GM19455 (cell line): ENCODE measurements at regions not wholly inside any gene's neighbourhood (a gene's known extent, or its start where the extent isn't known, plus 50 kb on each side); places are given as distances from the start of the nearest gene placed in this dataset.
A peak's percentile ranks its signal among the peaks of the same experiment; 100 is the strongest.
"Not testable (repeated sequence)": the region's sequence is repeated elsewhere in the genome, so short reads cannot be mapped to it uniquely, and the experiment has no call there.

Source experiments
- ATAC-seq: cut with Tn5 transposase; IDR thresholded peaks from one replicate; pipeline ENCODE4 v1.9.1; 2021; ENCODE audit not compliant: unreplicated experiment

DNA sequence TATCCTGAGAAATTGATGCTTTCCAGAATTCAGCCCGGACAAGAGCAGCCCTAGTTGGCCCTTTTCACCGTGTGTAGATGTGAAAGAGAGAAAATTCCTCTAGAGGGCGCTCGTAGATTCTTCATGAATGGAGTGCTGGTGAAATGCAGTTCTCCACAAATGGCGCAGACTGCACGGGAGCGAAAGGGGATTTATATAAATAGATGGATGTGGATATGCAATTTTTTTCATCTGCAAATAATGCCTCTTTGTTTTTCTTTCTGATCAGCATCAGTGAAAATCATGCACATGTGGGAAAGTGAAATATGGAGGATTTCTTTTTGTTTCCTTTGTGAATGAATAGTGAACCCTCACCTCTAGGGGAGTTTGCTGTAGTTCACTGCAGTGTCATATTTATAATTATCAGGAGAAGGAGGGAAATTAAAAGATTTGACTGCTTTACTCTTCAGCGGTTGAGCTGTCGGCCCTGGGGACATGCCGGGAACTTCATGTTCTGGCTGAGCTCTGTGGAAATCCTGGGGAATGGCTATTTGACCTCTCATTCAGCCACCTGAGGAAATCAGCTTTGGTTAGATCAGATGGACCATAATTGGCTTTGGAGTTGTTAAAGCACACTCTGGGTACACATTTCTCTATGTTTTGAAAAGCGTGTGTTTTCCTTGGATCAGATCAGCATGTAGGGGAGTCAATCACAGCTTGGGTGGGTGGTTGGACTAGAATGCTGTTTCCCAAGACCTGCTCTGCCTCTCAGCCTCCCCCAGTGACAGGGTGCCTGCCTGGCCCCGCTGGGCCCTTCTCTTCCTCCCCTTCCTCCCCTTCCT lies 115.0 kb upstream of the SHISA3 start:
- peak; percentile 85 for ATAC-seq

DNA sequence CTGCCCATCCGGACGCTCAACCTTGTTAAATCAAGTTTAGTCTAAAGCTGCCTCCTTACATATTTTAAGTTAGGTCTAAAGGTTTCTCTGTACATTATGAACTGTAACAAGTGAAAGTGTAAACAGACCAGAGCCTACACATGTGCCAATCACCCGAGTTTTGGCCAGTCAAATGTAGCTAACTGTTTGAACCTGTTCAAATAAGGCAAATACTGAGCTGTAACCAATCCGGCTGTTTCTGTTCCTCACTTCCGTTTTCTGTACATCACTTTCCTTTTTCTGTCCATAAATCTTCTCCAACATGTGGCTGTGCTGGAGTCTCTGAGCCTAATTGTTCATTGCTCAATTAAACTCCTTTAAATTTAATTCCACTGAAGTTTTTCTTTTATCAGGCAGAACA lies 113.3 kb upstream of the SHISA3 start:
- ATAC-seq, result no peak

DNA sequence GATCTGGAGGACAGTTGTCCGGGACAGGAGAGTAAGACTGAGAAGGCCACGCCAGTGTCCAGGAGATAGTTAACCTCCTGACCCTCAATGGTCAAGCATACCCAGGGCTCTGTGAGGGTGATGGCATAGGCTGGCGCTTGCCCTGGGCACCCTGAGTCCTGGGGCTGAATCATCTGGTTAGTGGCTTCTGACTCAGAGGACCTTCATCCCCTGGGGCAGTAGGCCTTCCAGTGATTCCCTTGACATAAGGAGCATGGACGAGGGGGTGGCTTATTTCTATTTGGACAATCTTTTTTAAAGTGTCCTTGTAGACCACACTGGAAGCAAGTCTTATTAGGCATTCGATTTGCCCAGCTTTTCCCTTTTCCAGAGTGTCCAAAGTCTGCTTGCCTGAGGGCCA lies 108.4 kb upstream of the SHISA3 start:
- ATAC-seq, result not testable (repeated sequence)

DNA sequence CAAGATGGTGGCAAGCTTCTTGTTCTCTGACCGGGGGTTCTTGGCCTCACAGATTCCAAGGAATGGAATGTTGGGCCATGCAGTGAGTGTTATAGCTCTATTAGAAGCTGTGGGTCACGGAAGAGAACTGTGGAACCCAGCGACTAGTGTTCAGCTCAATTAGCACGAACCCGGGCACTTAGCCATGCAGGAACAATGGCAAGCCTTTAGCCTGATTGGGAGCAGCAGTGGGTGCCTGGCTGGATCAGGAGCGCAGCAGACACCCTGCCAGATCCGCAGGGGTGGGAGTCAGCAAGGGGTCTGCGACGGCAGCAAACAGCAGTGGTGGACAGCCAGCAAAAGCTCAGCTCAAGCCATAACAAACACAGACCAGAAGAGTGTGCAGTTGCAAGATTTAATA lies 105.1 kb upstream of the SHISA3 start:
- not testable (repeated sequence) for ATAC-seq

DNA sequence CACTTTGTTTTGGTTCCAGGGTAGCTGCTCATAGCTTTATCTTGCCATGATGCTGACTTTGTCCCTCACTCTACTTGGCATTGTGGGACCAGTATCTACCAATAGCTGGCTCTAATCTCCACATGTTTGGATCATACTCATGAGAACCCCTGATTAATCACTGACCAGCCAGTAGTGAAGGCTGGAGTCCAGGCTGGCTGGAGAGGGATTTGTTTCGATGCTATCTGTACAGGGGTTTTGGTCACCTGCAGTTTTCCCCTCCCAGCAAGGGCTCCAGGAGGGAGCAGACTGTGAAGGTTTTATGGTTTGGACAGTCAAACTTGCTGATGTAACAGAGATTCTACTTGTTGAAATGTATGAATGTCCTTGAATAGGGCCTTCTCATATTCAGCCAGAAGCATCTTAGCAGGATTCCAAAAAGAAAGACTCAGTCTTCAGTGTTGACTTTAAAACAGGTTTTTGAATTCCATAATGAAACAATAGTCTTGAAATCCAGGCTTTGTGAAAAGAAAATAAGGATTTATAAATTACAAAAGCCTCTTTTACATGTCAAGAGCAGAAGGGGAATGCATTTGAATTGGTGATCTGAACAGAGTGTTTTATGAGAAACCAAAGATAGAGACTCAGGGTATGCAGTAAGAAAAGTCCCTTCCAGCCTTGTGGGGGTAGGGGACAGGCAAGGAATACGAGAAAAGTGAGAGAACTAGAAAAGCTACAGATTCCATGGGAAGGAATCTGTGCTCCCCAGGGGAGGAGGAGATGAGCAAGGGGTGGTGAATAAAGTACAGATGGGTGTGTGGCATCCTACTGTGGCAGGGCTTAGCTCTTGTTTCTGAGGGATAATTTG lies 103.1 kb upstream of the SHISA3 start:
- no peak for ATAC-seq

DNA sequence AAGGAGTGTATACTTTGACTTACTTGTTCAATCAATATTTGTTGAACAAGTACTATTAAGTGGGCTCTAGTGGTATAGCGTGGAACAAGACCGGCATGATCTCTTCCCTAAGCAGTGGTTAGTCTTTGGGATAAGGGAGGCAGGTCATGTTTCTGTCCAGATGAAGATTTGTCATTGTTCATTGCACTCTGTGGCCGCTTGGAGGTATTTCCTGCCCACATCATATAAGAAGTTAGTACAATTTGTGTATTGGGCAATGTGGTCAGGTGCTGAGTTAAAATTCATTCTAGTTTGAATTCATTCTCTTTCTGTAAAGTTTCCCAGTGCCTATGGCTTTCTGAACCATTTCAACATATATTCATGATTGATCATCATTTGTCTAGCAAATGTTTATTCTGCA lies 101.1 kb upstream of the SHISA3 start:
- no peak for ATAC-seq

DNA sequence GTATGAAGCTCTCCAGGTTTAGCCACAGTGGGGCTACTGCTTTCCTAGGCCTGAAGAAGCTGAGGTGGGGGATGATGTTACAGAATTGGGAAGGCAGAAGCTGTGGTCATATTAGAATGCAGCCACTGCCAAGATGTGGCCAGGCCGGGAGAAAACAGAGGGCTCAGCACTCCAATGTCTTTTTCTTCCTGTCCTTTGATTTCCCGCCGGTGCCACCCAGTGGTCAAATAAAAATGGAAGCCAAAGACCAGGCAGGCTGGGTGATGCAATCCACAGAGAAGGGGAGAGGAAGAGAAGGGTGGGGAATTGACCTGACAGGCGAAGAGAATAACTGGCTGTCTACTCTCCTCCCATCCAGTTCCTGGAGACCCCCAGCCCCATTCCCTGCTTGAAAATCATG lies 94.9 kb upstream of the SHISA3 start:
- ATAC-seq, result no peak

DNA sequence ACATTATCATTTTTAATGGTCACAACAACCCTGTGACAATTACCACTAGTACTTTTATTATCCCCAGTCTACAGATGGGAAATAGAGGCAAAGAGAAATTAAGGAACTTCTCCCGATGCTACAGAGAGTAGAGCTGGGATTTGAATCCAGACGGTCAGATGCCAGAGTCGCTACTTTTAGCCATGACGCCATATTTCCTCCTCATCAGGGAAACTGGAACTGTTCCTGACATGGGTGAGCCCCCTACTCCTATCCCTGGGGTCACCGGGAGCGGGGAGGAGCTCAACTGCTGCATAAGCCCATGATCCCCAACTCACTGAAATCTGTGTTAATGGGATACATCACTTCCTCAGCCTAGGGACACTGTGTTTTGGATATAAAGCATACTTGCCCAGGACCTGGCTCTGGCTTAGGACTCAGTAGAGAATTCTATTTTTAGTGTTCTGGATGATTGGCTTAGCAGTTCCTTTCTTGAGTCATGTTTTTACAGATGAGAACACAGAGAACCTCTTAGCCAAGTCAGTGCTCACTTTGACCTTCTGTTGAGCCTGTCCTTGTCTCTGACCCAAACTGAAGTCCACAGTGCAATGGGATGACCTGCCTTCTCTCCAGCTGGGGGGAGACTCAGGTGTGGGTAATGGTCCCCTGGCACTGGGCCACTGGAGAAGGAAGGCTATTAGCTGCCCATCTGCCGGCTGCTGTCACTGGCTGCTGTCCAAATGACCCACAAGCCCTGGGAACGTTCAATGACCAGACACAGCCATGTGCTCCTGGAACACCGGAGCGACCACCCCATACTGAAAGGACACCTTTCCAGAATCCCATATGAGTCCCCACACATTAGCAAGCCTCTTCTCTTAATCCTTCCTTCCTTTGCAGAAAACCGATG lies 90.8 kb upstream of the SHISA3 start:
- ATAC-seq, result no peak

DNA sequence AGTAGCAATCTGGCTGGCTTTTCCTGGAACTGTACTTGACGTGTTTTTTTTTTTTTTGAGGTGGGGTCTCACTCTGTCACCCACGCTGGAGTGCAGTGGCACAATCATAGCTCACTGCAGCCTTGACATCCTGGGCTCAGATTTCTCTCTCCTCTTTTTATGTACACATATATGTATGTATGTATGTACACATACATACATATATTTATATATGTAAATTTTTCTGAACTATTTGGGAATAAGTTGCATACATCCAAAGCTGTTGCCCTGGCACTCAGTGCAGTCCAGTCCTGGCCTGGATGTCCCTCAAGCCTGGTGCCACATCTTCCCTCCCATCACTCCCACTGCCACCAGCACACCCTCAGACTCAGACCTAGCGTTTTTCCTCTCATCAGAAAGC lies 89.0 kb upstream of the SHISA3 start:
- ATAC-seq, result no peak

DNA sequence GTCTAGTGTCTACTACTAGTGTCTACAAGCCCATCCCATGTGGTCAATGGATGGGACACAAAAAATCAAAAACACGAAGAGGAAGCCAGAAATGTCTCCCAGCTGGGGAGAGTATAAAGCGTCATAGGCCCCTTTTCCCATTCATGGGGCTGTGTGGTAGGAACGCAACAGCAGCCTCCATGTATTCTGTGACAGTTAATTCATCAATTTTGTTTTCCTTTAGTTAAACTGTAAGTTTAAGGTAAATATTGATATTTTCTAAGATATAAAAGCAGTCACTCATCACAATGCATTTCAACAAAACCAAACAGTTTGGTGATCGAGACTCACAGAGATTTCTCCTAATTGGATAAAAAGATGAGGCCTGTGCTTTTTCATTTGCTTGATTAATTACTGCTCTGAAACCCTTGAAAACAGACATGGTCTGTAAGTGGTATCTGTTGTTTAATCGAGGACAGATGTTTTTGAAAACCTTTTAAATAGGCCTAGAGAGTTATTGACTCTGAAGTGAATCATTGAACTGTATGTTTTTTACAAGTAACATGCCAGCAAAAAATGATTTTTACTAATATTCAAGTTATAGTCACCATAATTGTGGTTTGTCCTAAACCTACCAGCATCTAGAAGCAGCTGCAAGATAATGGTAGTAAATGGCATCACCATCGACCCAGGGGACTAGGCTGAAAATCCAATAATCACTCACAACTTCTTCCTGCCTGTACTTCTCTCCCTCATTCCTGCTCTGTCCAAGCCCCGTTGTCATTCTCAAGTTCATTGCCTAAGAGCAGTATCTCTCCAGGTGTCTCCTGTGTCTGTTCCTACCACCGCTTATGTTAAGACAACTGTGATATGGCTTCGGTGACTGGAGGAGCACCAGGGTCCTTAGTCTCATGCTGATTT lies 87.7 kb upstream of the SHISA3 start:
- no peak for ATAC-seq

DNA sequence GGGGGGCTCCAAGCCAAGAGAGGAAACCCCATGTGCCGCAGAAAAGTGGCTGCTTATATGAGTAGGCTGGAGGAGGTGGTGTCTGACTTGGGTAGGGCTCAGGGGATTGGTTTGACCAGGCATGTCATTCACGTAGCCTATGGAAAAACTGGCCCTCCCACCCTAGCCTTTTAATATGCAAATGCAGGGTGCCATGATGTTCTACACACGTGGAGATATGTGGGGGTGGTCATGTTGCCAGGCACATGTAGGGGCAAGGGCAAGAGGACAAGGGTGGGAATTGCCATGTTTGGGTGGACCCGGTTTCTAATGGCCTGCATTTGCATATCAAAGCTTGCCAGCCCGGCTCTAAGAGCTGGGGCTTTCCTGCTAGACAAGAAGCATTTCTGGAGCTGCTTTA lies 86.9 kb upstream of the SHISA3 start:
- ATAC-seq, result no peak

DNA sequence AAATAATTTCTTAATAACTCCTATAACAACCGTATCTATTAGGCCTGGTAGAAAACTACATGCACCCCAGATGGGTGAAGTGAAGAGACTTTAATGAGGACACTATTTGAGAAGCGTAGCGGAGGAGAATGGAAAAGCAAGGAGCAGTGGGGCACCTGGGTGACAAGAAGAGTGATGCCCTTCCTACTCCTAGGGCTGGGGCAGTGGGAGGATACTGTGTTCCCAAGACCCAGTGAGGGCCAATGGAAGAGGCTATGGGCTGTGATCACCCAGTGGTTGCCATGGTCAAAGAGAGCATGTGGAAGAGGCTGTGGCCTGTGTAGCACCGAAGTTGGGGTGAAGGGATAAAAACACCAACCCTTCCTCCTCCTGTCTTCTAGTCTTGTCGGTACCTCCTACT lies 86.5 kb upstream of the SHISA3 start:
- ATAC-seq, result no peak

DNA sequence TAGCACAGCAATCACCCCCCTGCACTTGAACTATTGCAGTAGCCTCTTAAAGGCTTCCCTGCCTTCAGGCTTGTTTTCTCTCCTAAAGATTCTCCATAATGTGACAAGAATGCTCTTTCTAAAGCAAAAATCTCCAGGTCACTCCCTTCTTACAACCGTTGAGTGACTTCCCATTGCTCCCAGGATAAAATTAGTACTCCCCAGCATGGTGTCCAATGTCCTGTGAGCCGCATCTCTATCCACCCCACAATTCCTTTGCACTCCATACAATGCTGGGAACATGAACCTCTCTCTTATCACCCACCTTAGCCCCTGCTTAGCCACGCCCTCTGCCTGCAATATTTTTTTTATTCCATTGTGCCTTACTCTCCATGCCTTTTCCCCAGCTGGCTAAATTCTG lies 85.7 kb upstream of the SHISA3 start:
- ATAC-seq, result no peak

DNA sequence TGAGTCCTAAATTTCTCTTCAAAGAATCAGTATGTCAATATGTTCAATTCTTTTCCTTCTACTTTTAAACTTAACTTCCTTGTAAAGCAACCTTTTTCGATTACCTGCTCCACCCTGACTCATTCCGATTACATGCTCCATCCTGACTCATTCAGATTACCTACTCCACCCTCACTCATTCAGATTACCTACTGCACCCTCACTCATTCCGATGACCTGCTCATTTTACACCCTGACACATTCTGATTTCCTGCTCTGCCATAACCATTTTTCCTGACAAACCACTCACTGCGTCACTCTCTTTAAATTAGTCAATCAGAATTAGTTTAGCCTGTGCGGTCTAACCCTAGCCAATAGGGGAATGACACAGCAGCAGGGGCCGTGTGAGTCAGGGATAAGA lies 83.9 kb upstream of the SHISA3 start:
- ATAC-seq, result not testable (repeated sequence)

DNA sequence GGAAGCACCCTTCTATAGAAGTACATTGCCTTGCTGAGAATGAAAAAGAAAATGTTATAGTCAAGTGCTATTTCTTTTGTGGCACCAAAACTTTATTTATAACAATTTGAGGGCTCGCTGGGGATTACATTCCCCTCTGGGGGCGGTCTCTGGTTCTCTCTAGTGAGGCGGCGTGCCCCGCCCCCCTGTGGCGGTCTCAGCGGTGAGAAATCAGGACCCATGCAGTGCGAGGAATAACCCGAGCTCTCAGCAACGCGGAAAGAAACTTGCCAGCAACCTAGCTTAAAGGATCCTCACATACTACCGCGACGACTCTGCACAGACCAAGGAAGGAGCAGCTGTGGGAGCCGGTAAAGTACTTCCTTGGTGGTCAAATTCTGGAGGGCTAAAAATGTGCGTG lies 83.4 kb upstream of the SHISA3 start:
- no peak for ATAC-seq

DNA sequence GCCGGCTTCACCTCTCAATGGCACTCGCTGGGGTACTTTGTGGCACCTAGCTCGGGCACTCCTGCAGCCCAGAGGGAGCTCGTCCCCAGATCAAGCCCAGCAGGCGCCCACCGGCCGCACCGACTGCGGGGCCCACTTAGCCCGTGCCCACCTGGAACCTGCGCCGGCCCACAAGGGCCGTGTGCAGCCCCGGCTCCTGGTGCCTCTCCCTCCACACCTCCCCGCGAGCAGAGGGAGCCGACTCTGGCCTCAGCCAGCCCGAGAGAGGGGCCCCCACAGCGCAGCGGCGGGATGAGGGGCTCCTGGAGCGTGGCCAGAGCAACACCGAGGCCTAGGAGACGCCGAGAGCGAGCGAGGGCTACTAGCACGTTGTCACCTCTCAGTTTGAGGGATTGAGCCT lies 82.1 kb upstream of the SHISA3 start:
- ATAC-seq, result no peak

DNA sequence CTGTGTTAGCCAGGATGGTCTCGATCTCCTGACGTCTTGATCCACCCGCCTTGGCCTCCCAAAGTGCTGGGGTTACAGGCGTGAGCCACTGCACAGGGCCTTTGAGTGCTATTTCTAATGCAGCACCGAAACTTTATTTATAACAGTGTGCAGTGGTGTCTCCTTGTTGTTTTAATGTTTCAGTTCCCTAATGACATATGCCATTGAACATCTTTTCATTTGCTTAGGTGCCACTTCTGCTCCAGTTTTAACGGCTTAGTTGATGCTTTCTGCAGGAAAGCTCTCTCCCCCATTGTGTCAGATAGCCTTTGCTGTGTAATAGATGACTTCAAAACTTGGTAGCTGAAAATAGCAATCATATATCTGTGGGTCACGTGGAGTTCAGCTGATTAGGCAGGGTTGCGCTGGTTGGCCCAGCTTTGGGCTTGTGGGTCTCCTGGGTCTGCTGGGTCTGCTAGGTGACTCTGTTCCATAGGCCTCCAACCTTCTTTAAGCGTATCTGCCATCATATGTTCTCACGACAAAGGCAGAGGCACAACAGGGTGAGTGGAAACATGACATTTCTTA lies 76.4 kb upstream of the SHISA3 start:
- ATAC-seq, result no peak

DNA sequence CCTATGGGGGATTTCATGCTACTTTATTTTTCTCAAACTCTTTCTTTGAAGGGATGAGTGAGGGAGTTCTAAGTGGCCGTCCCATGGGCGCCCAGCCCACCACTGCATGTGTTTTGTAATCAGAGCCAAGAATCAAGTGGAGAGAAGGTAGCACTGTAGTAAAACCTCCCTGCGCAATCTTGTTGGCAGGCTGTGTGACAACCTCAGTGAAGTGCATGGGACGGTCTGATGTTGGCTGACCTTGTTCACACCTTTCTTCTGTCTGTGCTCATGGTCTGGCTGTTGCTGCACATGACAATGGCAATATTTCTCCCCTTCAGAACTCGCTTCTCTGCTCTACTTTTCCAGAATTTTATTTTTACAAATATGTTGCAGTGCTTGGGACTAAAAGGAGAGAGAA lies 71.2 kb upstream of the SHISA3 start:
- ATAC-seq, result no peak

DNA sequence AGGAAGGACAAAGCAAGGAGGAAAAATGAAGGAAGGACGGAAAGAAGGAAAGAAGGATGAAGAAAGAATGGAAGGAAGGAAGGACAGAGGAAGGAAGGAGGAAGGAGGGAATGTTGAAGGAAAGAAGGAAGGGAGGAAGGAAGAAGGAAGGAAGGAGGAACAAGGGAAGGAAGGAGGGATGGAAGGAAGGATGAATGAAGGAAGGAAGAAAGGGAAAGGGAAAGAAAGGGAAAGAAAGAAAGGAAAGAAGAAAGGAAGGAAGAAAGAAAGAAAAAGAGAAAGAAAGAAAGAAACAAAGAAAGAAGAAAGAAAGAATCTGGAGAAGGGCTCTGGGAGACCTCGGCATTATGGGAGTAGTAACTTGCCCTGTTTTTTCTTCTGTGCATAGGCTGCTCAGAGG lies 70.8 kb upstream of the SHISA3 start:
- no peak for ATAC-seq

DNA sequence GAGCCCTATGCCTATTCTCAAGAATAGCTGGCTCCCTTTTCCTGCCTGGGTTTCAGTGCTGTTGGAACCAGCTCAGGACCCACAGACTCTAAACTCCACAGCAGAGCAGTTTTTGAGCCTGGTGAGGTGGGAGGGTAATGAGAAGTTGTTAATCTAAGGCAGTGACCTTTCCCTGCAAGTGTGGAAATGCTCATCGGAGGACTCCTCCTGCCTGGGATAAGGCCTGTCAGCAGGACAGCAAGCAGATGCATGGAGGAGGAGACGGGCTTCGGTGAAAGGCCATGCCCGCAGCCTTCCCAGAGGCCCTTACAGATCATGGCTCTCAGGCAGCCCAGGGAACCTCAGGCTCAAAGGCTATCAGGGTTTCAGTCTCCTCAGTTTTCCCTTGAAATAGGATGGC lies 70.0 kb upstream of the SHISA3 start:
- ATAC-seq, result no peak
